CD8-positive, alpha-beta memory T cell (primary cell): ENCODE measurements at regions not wholly inside any gene's neighbourhood (a gene's known extent, or its start where the extent isn't known, plus 50 kb on each side); places are given as distances from the start of the nearest gene placed in this dataset.
A peak's percentile ranks its signal among the peaks of the same experiment; 100 is the strongest.

Source experiments
- CTCF ChIA-PET: fragments of 350-600 bp; sonication (Branson Sonifier 250); formaldehyde crosslinking; loops from one replicate; lab custom pipeline; 2021; ENCODE audit warnings: antibody characterized with exemption; lab: Charles Lee
- POLR2A ChIA-PET: fragments of 350-600 bp; sonication (Branson Sonifier 250); formaldehyde crosslinking; loops from one replicate; lab custom pipeline; 2021; ENCODE audit warnings: antibody characterized with exemption; lab: Charles Lee
- DNase-seq, 5 donors: peaks; one replicate each; pipeline versions ENCODE4 v3.0.0 to v3.0.0-alpha.2; 2020 to 2022; ENCODE audit warnings: mixed read lengths in 1 of 5
- H3K27ac ChIP-seq: one replicate; pipeline ENCODE4 v1.7.0; 2013; ENCODE audit warnings: low read depth, mild to moderate bottlenecking, low read length, moderate library complexity
- H3K27me3 ChIP-seq: 2 replicates; pipeline ENCODE4 v1.7.0; 2013; ENCODE audit warnings: low read length, mild to moderate bottlenecking; ENCODE audit not compliant: insufficient read depth, poor library complexity, severe bottlenecking
- H3K36me3 ChIP-seq: 2 replicates; pipeline ENCODE4 v1.7.0; 2013; ENCODE audit warnings: mild to moderate bottlenecking, low read length, moderate library complexity; ENCODE audit not compliant: insufficient read depth
- H3K4me1 ChIP-seq: 2 replicates; pipeline ENCODE4 v1.7.0; 2013; ENCODE audit warnings: mild to moderate bottlenecking, low read length, moderate library complexity; ENCODE audit not compliant: insufficient read depth
- H3K4me3 ChIP-seq: 2 replicates; pipeline ENCODE4 v1.7.0; 2013; ENCODE audit warnings: mild to moderate bottlenecking, low read length
- H3K9me3 ChIP-seq: 2 replicates; pipeline ENCODE4 v1.7.0; 2013; ENCODE audit warnings: mild to moderate bottlenecking, low read length
- H3K27ac Mint-ChIP-seq, 8 donors: one replicate each; pipeline ENCODE4 v1.8.0; 2020 to 2021; ENCODE audit warnings: mixed read lengths in 8 of 8, mild to moderate bottlenecking in 6 of 8, inconsistent platforms in 3 of 8, moderate library complexity in 3 of 8
- H3K27me3 Mint-ChIP-seq, 2 donors: one replicate each; pipeline ENCODE4 v1.8.0; 2020 to 2021; ENCODE audit warnings: mixed read lengths in 2 of 2, mild to moderate bottlenecking in 1 of 2, moderate library complexity in 1 of 2
- H3K36me3 Mint-ChIP-seq, 3 donors: one replicate each; pipeline ENCODE4 v1.8.0; 2020 to 2021; ENCODE audit warnings: mixed read lengths in 3 of 3, inconsistent platforms in 1 of 3, mild to moderate bottlenecking in 1 of 3
- H3K4me1 Mint-ChIP-seq, 3 donors: one replicate each; pipeline ENCODE4 v1.8.0; 2020 to 2021; ENCODE audit warnings: mixed read lengths in 3 of 3, inconsistent platforms in 1 of 3, mild to moderate bottlenecking in 1 of 3
- H3K4me3 Mint-ChIP-seq, 7 donors: one replicate each; pipeline ENCODE4 v1.8.0; 2020 to 2021; ENCODE audit warnings: mixed read lengths in 7 of 7, mild to moderate bottlenecking in 6 of 7, moderate library complexity in 4 of 7, inconsistent platforms in 2 of 7
- H3K9me3 Mint-ChIP-seq, 5 donors: one replicate each; pipeline ENCODE4 v1.8.0; 2020 to 2022; ENCODE audit warnings: mixed read lengths in 5 of 5, mild to moderate bottlenecking in 3 of 5, moderate library complexity in 2 of 5, inconsistent platforms in 1 of 5

- Histone ChIP-seq H3K4me1 (no peaks in the 10 kb centered on the region), H3K27ac (no peak overlapping the region), H3K36me3 (no peaks in the 10 kb centered on the region), H3K4me3 (no peak overlapping the region), H3K9me3 (no peaks in the 10 kb centered on the region), H3K27me3 (no peaks in the 10 kb centered on the region)
- ChIA-PET POLR2A (no interaction called here), CTCF (no interaction called here)
- Mint-ChIP-seq H3K4me3 (no peak overlapping the region), H3K9me3 (peaks cover 0 to 2% (median 0%) of the 10 kb centered on the region in 5 donors), H3K27me3 (peaks cover 8 to 11% of the 10 kb centered on the region in 2 donors), H3K27ac (no peak overlapping the region), H3K36me3 (no peaks in the 10 kb centered on the region), H3K4me1 (no peaks in the 10 kb centered on the region)
- no peak for DNase-seq
These were observed 408.5 kb downstream of the SHANK2 start for GRCh38 chr11:70843906-70844305.

- H3K9me3 Mint-ChIP-seq: peaks cover 0 to 2% (median 0%) of the 10 kb centered on the region in 5 donors
- Histone ChIP-seq H3K4me1 (no peaks in the 10 kb centered on the region), H3K27me3 (no peaks in the 10 kb centered on the region), H3K9me3 (no peaks in the 10 kb centered on the region), H3K4me3 (no peak overlapping the region), H3K36me3 (no peaks in the 10 kb centered on the region), H3K27ac (no peak overlapping the region)
- no peaks in the 10 kb centered on the region for H3K4me1 Mint-ChIP-seq
- H3K27me3 Mint-ChIP-seq: peaks cover 8 to 11% of the 10 kb centered on the region in 2 donors
- DNase-seq: no peak
- no peak overlapping the region for H3K4me3 Mint-ChIP-seq
- CTCF ChIA-PET: no interaction called here
- POLR2A ChIA-PET: no interaction called here
- no peak overlapping the region for H3K27ac Mint-ChIP-seq
- no peaks in the 10 kb centered on the region for H3K36me3 Mint-ChIP-seq
These were observed 408.0 kb downstream of the SHANK2 start for GRCh38 chr11:70844387-70844786.

GRCh38 chr11:70845591-70846041 is 406.8 kb downstream of the SHANK2 start:
- no peaks in the 10 kb centered on the region for H3K36me3 Mint-ChIP-seq
- POLR2A ChIA-PET: no interaction called here

GRCh38 chr11:70846781-70847655 is 405.4 kb downstream of the SHANK2 start:
- Histone ChIP-seq H3K4me3 (no peak overlapping the region), H3K27me3 (no peaks in the 10 kb centered on the region), H3K36me3 (no peaks in the 10 kb centered on the region), H3K4me1 (no peaks in the 10 kb centered on the region), H3K27ac (no peak overlapping the region), H3K9me3 (no peaks in the 10 kb centered on the region)
- H3K4me3 Mint-ChIP-seq: no peak overlapping the region
- ChIA-PET CTCF (no interaction called here), POLR2A (no interaction called here)
- H3K9me3 Mint-ChIP-seq: peaks cover 0 to 3% (median 0%) of the 10 kb centered on the region in 5 donors
- no peaks in the 10 kb centered on the region for H3K4me1 Mint-ChIP-seq
- peaks cover 8 to 11% of the 10 kb centered on the region in 2 donors for H3K27me3 Mint-ChIP-seq
- DNase-seq: no peak
- H3K36me3 Mint-ChIP-seq: no peaks in the 10 kb centered on the region
- H3K27ac Mint-ChIP-seq: no peak overlapping the region

More at GRCh38 chr11:70845591-70846041, 406.8 kb downstream of the SHANK2 start:
- H3K4me1 ChIP-seq: no peaks in the 10 kb centered on the region
- H3K4me3 ChIP-seq: no peak overlapping the region
- H3K4me1 Mint-ChIP-seq: no peaks in the 10 kb centered on the region
- H3K27me3 Mint-ChIP-seq: peaks cover 8 to 11% of the 10 kb centered on the region in 2 donors
- H3K9me3 Mint-ChIP-seq: peaks cover 0 to 3% (median 0%) of the 10 kb centered on the region in 5 donors
- no peak for DNase-seq
- CTCF ChIA-PET: no interaction called here
- H3K27ac ChIP-seq: no peak overlapping the region
- peak overlapping the region in 1 of 8 donors; percentile 38 for H3K27ac Mint-ChIP-seq
- no peaks in the 10 kb centered on the region for H3K9me3 ChIP-seq
- no peaks in the 10 kb centered on the region for H3K27me3 ChIP-seq
- no peak overlapping the region for H3K4me3 Mint-ChIP-seq
- H3K36me3 ChIP-seq: no peaks in the 10 kb centered on the region

GRCh38 chr11:70848243-70848750 is 404.1 kb downstream of the SHANK2 start:
- Mint-ChIP-seq H3K9me3 (peaks cover 0 to 3% (median 0%) of the 10 kb centered on the region in 5 donors), H3K4me1 (no peaks in the 10 kb centered on the region), H3K4me3 (no peak overlapping the region), H3K27me3 (peaks cover 6 to 10% of the 10 kb centered on the region in 2 donors), H3K36me3 (no peaks in the 10 kb centered on the region), H3K27ac (no peak overlapping the region)
- no peak for DNase-seq
- Histone ChIP-seq H3K27ac (no peak overlapping the region), H3K36me3 (no peaks in the 10 kb centered on the region), H3K27me3 (no peaks in the 10 kb centered on the region), H3K4me1 (no peaks in the 10 kb centered on the region), H3K4me3 (no peak overlapping the region), H3K9me3 (no peaks in the 10 kb centered on the region)
- ChIA-PET CTCF (no interaction called here), POLR2A (no interaction called here)

GRCh38 chr11:70849031-70849430 is 403.3 kb downstream of the SHANK2 start:
- Mint-ChIP-seq H3K4me1 (no peaks in the 10 kb centered on the region), H3K27me3 (peaks cover 4 to 8% of the 10 kb centered on the region in 2 donors), H3K4me3 (no peak overlapping the region), H3K9me3 (peaks cover 0 to 3% (median 0%) of the 10 kb centered on the region in 5 donors), H3K36me3 (no peaks in the 10 kb centered on the region), H3K27ac (no peak overlapping the region)
- H3K27ac ChIP-seq: no peak overlapping the region
- no peaks in the 10 kb centered on the region for H3K36me3 ChIP-seq
- H3K4me3 ChIP-seq: no peak overlapping the region
- no peaks in the 10 kb centered on the region for H3K27me3 ChIP-seq
- H3K9me3 ChIP-seq: no peaks in the 10 kb centered on the region
- CTCF ChIA-PET: no interaction called here
- no peak for DNase-seq
- POLR2A ChIA-PET: no interaction called here
- H3K4me1 ChIP-seq: no peaks in the 10 kb centered on the region

- no peaks in the 10 kb centered on the region for H3K9me3 ChIP-seq
- Mint-ChIP-seq H3K4me1 (no peaks in the 10 kb centered on the region), H3K27ac (no peak overlapping the region), H3K9me3 (peaks cover 0 to 3% (median 0%) of the 10 kb centered on the region in 5 donors), H3K4me3 (no peak overlapping the region), H3K36me3 (no peaks in the 10 kb centered on the region), H3K27me3 (peaks cover 0 to 7% of the 10 kb centered on the region in 2 donors)
- DNase-seq: no peak
- CTCF ChIA-PET: no interaction called here
- H3K27ac ChIP-seq: no peak overlapping the region
- H3K4me3 ChIP-seq: no peak overlapping the region
- POLR2A ChIA-PET: no interaction called here
- H3K4me1 ChIP-seq: no peaks in the 10 kb centered on the region
- no peaks in the 10 kb centered on the region for H3K27me3 ChIP-seq
- no peaks in the 10 kb centered on the region for H3K36me3 ChIP-seq
These were observed 401.1 kb downstream of the SHANK2 start for GRCh38 chr11:70851308-70851707.

- Histone ChIP-seq H3K27ac (no peak overlapping the region), H3K4me1 (no peaks in the 10 kb centered on the region), H3K27me3 (no peaks in the 10 kb centered on the region), H3K36me3 (no peaks in the 10 kb centered on the region), H3K4me3 (no peak overlapping the region), H3K9me3 (no peaks in the 10 kb centered on the region)
- no peak for DNase-seq
- Mint-ChIP-seq H3K27me3 (peaks cover 0 to 7% of the 10 kb centered on the region in 2 donors), H3K36me3 (no peaks in the 10 kb centered on the region), H3K4me1 (no peaks in the 10 kb centered on the region), H3K27ac (no peak overlapping the region), H3K4me3 (no peak overlapping the region), H3K9me3 (peaks cover 0 to 3% (median 0%) of the 10 kb centered on the region in 5 donors)
- ChIA-PET CTCF (no interaction called here), POLR2A (no interaction called here)
These were observed 400.5 kb downstream of the SHANK2 start for GRCh38 chr11:70851907-70852306.
